Stimulated activated CD4-positive, alpha-beta T cell treated with anti-CD3 and anti-CD28 coated beads, Interleukin-1b, Interleukin-23, amount 100 ng/mL, for 1 hour (primary cell): ENCODE measurements at regions not wholly inside any gene's neighbourhood (a gene's known extent, or its start where the extent isn't known, plus 50 kb on each side); places are given as distances from the start of the nearest gene placed in this dataset.
"Not testable (repeated sequence)": the region's sequence is repeated elsewhere in the genome, so short reads cannot be mapped to it uniquely, and the experiment has no call there.

Experiments
- DNase-seq, 2 donors: peaks; one replicate each; pipeline ENCODE4 v3.0.0-alpha.2; 2020; ENCODE audit warnings: low read depth in 2 of 2

GRCh38 chr3:104362319-104362718 is 1004.4 kb upstream of the ALCAM start:
- DNase-seq: no peak

- no peak for DNase-seq
Observed at GRCh38 chr3:104367000-104367399, 999.7 kb upstream of the ALCAM start.

GRCh38 chr3:104368760-104369159 is 997.9 kb upstream of the ALCAM start:
- no peak for DNase-seq

GRCh38 chr3:104385421-104385820 is 981.3 kb upstream of the ALCAM start:
- no peak for DNase-seq

- no peak for DNase-seq
Observed at GRCh38 chr3:104388619-104389018, 978.1 kb upstream of the ALCAM start.

- no peak for DNase-seq
Observed at GRCh38 chr3:104392327-104392726, 974.4 kb upstream of the ALCAM start.

GRCh38 chr3:104396974-104397669 is 969.6 kb upstream of the ALCAM start:
- no peak for DNase-seq

DNA sequence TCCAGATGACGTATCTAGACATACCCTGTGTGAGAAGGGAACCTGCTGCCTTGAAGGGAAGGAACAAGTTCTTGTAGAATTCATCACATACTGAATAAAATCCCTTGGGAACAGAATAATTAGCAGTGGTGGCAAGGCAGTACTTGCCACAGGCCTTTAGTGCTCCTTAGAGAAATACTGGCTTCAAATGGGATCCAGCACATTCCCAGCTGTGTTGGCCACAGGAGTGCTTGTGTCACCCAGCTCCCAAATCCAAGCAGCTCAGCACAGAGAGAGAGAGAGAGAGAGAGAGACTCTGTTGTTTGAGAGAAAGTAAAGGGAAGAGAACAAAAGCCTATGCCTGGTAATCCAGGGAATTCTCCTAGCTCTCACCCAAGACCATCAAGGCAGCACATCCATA is 969.0 kb upstream of the ALCAM start:
- no peak for DNase-seq

DNA sequence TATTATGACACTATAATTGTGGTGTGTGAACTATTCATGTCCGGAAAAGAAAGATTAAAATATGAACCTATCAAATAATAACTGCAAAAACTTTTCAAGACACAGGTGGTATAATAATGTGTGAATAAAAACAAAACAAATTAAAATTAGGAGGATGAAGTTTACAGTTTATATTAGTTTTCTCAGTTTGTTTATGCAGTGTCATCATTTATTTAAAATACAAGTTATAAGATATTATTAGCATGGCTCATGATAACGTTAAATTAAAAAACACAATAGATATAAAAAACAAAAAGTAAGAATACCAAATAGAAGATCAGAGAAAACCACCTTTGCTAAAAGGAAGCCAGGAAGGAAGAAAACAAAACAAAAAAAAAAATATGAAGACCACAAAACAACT is 963.8 kb upstream of the ALCAM start:
- no peak for DNase-seq

- DNase-seq: no peak
Observed at GRCh38 chr3:104411757-104412156, 955.0 kb upstream of the ALCAM start.

DNA sequence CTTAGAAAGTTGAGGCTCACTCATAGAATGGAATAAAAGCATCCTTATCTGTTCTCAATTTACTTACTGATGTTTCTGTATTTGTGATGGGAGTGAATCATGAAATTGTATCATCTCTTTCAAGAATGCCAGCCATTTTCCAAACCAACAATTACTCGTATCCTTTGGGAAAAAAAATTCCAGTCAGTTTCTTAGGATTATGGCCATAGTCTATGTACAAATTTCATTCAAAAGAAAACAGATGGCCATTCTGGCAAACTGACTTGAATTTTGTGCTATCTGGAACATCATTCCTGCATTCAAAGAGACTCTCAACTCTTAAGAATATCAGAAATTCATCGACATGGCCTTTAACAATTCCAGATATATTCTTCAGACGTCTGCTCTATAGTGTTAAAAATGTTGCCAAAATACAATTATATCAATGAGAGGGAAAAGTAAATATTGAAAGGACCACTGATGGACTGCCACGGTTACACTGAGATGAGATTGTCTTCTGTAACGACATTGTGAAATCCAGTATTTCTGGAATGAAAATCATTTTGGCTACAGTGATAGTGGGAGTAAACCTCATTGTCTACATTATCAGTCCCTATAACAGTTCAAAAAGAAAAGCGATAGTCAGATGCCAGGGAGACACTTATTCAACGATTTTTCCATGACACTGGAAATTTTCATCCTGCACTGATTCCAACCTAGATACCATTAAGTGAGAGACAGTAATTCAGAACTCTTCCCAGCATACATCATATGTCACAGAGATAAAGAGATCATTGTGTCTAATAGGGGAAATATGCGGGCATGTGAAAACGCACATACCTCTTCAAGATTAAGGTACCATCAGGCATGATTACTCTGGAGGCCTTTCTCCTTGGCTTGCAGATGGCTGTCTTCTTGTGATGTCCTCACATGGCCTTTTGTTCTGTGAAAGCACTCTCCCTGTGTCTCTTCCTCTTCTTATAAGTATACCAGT is 953.8 kb upstream of the ALCAM start:
- DNase-seq: no peak

GRCh38 chr3:104428337-104428925 is 938.3 kb upstream of the ALCAM start:
- no peak for DNase-seq

GRCh38 chr3:104429727-104430126 is 937.0 kb upstream of the ALCAM start:
- no peak for DNase-seq

GRCh38 chr3:104436506-104436905 is 930.2 kb upstream of the ALCAM start:
- DNase-seq: no peak

GRCh38 chr3:104437131-104437750 is 929.5 kb upstream of the ALCAM start:
- no peak for DNase-seq

- DNase-seq: no peak
Observed at GRCh38 chr3:104437891-104438290, 928.8 kb upstream of the ALCAM start.

- DNase-seq: no peak
Observed at GRCh38 chr3:104438706-104439105, 928.0 kb upstream of the ALCAM start.

GRCh38 chr3:104445252-104445919 is 921.3 kb upstream of the ALCAM start:
- not testable (repeated sequence) for DNase-seq

DNA sequence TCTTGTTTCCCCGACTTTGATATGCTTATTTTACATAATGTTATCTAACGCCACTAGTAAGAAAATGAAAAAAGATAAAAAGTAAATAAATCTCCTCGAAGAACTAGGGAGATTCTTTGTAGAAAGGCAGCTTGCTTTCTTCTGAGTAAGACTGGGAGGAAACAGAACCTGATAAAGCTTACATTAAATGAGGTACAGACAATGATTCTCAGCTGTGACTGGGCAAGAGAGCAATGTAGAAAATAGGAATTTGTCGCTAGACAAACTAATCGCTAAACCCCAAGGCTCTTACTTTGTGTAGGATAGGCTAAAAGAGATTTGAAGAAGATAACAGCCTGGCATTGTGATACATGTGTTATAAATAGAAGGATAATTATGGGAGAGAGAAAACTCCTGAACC is 919.0 kb upstream of the ALCAM start:
- DNase-seq: no peak

GRCh38 chr3:104452697-104453096 is 914.0 kb upstream of the ALCAM start:
- no peak for DNase-seq

DNA sequence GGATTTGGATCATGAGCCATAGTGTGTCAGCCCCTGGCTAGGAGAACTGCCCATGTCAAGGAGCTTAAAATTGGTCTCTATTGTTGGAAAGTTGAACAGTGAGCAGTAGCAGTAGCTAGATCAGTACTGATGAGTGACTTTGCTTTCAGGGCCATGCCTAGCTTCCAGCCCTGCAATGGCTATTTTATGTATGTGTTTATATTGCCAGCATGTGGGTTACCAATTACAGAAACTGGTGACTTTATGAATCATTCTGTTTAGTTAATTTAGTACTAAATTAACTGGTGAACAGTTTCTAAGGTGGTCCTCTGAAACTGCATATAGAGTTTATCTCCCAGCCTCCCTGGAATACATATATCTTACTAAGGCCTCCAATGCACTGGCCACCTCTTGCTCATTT is 908.1 kb upstream of the ALCAM start:
- no peak for DNase-seq
